ENCODE measurements at regions not wholly inside any gene's neighbourhood (a gene's known extent, or its start where the extent isn't known, plus 50 kb on each side); places are given as distances from the start of the nearest gene placed in this dataset.

- Histone ChIP-seq H2BK12ac (ENCODE audit: low read length) (no peak overlapping the region), H2BK120ac (ENCODE audit: insufficient read depth, low read length, poor library complexity) (no peak overlapping the region), H3K27me3 (ENCODE audit: insufficient read depth, low read length) (no peaks in the 10 kb centered on the region), H3K9ac (ENCODE audit: low read length) (no peak overlapping the region), H4K12ac (ENCODE audit: low read depth, low read length) (no peak overlapping the region), H3K27ac (ENCODE audit: low read depth, low read length) (no peak overlapping the region), H3K14ac (ENCODE audit: low read length) (no peak overlapping the region), H2BK5ac (ENCODE audit: low read depth, low read length, poor library complexity) (no peak overlapping the region), H3K79me2 (ENCODE audit: control insufficient read depth, insufficient read depth, low read length, poor library complexity) (no peaks in the 10 kb centered on the region), H3K9me3 (ENCODE audit: insufficient read depth, low read depth, low read length) (no peaks in the 10 kb centered on the region), H3K23ac (ENCODE audit: low read length) (no peak overlapping the region), H3K36me3 (ENCODE audit: control insufficient read depth in 1 of 2, insufficient read depth in 2 of 2, low read length in 2 of 2) (peaks cover 0 to 1% of the 10 kb centered on the region in 2 experiments), H3K18ac (ENCODE audit: low read length) (no peak overlapping the region), H4K91ac (ENCODE audit: low read depth, low read length) (no peak overlapping the region), H3K4me3 (ENCODE audit: low read depth, low read length) (no peak overlapping the region), H3K4me2 (ENCODE audit: low read length) (no peak overlapping the region), H4K8ac (ENCODE audit: low read depth, low read length) (no peak overlapping the region), H3K4me1 (ENCODE audit: control insufficient read depth in 1 of 2, insufficient read depth in 2 of 2, low read length in 2 of 2) (no peaks in the 10 kb centered on the region), H2AFZ (ENCODE audit: insufficient read depth, low read length, poor library complexity) (no peak overlapping the region), H3K79me1 (ENCODE audit: low read length) (no peaks in the 10 kb centered on the region), H3K4ac (ENCODE audit: low read depth, low read length) (no peak overlapping the region), H2AK5ac (ENCODE audit: low read length) (no peak overlapping the region)
- no peak for DNase-seq
- WGBS (ENCODE audit: extremely low coverage, insufficient coverage, insufficient read length): no CpG with 5 or more reads among the region's 3 CpGs
These were observed 205.2 kb downstream of the KLHL28 start for GRCh38 chr14:44756554-44756953.

- no peaks in the 10 kb centered on the region for H3K79me1 ChIP-seq (ENCODE audit: low read length)
- H2AFZ ChIP-seq (ENCODE audit: insufficient read depth, low read length, poor library complexity): no peak overlapping the region
- H3K4ac ChIP-seq (ENCODE audit: low read depth, low read length): no peak overlapping the region
- H3K18ac ChIP-seq (ENCODE audit: low read length): no peak overlapping the region
- no peaks in the 10 kb centered on the region for H3K27me3 ChIP-seq (ENCODE audit: insufficient read depth, low read length)
- H3K9ac ChIP-seq (ENCODE audit: low read length): no peak overlapping the region
- no peak overlapping the region for H3K23ac ChIP-seq (ENCODE audit: low read length)
- no peak overlapping the region for H2BK12ac ChIP-seq (ENCODE audit: low read length)
- no peak overlapping the region for H3K14ac ChIP-seq (ENCODE audit: low read length)
- peak; percentile 79 to 91 for DNase-seq
- no peak overlapping the region for H3K4me2 ChIP-seq (ENCODE audit: low read length)
- no peak overlapping the region for H4K91ac ChIP-seq (ENCODE audit: low read depth, low read length)
- no peak overlapping the region for H4K12ac ChIP-seq (ENCODE audit: low read depth, low read length)
- H3K79me2 ChIP-seq (ENCODE audit: control insufficient read depth, insufficient read depth, low read length, poor library complexity): no peaks in the 10 kb centered on the region
- no CpG with 5 or more reads among the region's 1 CpG for WGBS (ENCODE audit: extremely low coverage, insufficient coverage, insufficient read length)
- no peak overlapping the region for H3K27ac ChIP-seq (ENCODE audit: low read depth, low read length)
- no peak overlapping the region for H2BK5ac ChIP-seq (ENCODE audit: low read depth, low read length, poor library complexity)
- H3K4me3 ChIP-seq (ENCODE audit: low read depth, low read length): no peak overlapping the region
- no peaks in the 10 kb centered on the region for H3K36me3 ChIP-seq (ENCODE audit: control insufficient read depth in 1 of 2, insufficient read depth in 2 of 2, low read length in 2 of 2)
- H2BK120ac ChIP-seq (ENCODE audit: insufficient read depth, low read length, poor library complexity): no peak overlapping the region
- H3K4me1 ChIP-seq (ENCODE audit: control insufficient read depth in 1 of 2, insufficient read depth in 2 of 2, low read length in 2 of 2): peaks cover 0 to 3% of the 10 kb centered on the region in 2 experiments
- H3K9me3 ChIP-seq (ENCODE audit: insufficient read depth, low read depth, low read length): no peaks in the 10 kb centered on the region
- H2AK5ac ChIP-seq (ENCODE audit: low read length): no peak overlapping the region
- H4K8ac ChIP-seq (ENCODE audit: low read depth, low read length): no peak overlapping the region
These were observed 216.4 kb downstream of the KLHL28 start for GRCh38 chr14:44745371-44745770.

GRCh38 chr14:44742202-44742601 lies 219.5 kb downstream of the KLHL28 start:
- H3K9me3 ChIP-seq (ENCODE audit: insufficient read depth, low read depth, low read length): no peaks in the 10 kb centered on the region
- WGBS (ENCODE audit: extremely low coverage, insufficient coverage, insufficient read length): no CpG with 5 or more reads among the region's 6 CpGs
- H3K4ac ChIP-seq (ENCODE audit: low read depth, low read length): no peak overlapping the region
- no peaks in the 10 kb centered on the region for H3K79me1 ChIP-seq (ENCODE audit: low read length)
- no peak overlapping the region for H3K23ac ChIP-seq (ENCODE audit: low read length)
- no peak overlapping the region for H3K18ac ChIP-seq (ENCODE audit: low read length)
- no peak overlapping the region for H3K9ac ChIP-seq (ENCODE audit: low read length)
- no peaks in the 10 kb centered on the region for H3K79me2 ChIP-seq (ENCODE audit: control insufficient read depth, insufficient read depth, low read length, poor library complexity)
- no peak overlapping the region for H2AK5ac ChIP-seq (ENCODE audit: low read length)
- H2BK12ac ChIP-seq (ENCODE audit: low read length): no peak overlapping the region
- peak overlapping the region; percentile 21 for H2BK120ac ChIP-seq (ENCODE audit: insufficient read depth, low read length, poor library complexity)
- DNase-seq: peak; percentile 42 to 84
- peaks cover 0 to 3% of the 10 kb centered on the region in 2 experiments for H3K4me1 ChIP-seq (ENCODE audit: control insufficient read depth in 1 of 2, insufficient read depth in 2 of 2, low read length in 2 of 2)
- H3K14ac ChIP-seq (ENCODE audit: low read length): no peak overlapping the region
- H4K12ac ChIP-seq (ENCODE audit: low read depth, low read length): no peak overlapping the region
- no peak overlapping the region for H3K4me3 ChIP-seq (ENCODE audit: low read depth, low read length)
- no peak overlapping the region for H3K4me2 ChIP-seq (ENCODE audit: low read length)
- H3K27ac ChIP-seq (ENCODE audit: low read depth, low read length): no peak overlapping the region
- H3K36me3 ChIP-seq (ENCODE audit: control insufficient read depth in 1 of 2, insufficient read depth in 2 of 2, low read length in 2 of 2): no peaks in the 10 kb centered on the region
- no peak overlapping the region for H2AFZ ChIP-seq (ENCODE audit: insufficient read depth, low read length, poor library complexity)
- no peak overlapping the region for H2BK5ac ChIP-seq (ENCODE audit: low read depth, low read length, poor library complexity)
- H4K91ac ChIP-seq (ENCODE audit: low read depth, low read length): no peak overlapping the region
- no peaks in the 10 kb centered on the region for H3K27me3 ChIP-seq (ENCODE audit: insufficient read depth, low read length)
- H4K8ac ChIP-seq (ENCODE audit: low read depth, low read length): no peak overlapping the region

GRCh38 chr14:44741431-44741830 lies 220.3 kb downstream of the KLHL28 start:
- H4K12ac ChIP-seq (ENCODE audit: low read depth, low read length): no peak overlapping the region
- H3K9me3 ChIP-seq (ENCODE audit: insufficient read depth, low read depth, low read length): no peaks in the 10 kb centered on the region
- no peak overlapping the region for H4K91ac ChIP-seq (ENCODE audit: low read depth, low read length)
- no peak overlapping the region for H3K23ac ChIP-seq (ENCODE audit: low read length)
- no peaks in the 10 kb centered on the region for H3K79me1 ChIP-seq (ENCODE audit: low read length)
- no peak overlapping the region for H2BK12ac ChIP-seq (ENCODE audit: low read length)
- no peaks in the 10 kb centered on the region for H3K36me3 ChIP-seq (ENCODE audit: control insufficient read depth in 1 of 2, insufficient read depth in 2 of 2, low read length in 2 of 2)
- H3K14ac ChIP-seq (ENCODE audit: low read length): no peak overlapping the region
- no peak overlapping the region for H3K4ac ChIP-seq (ENCODE audit: low read depth, low read length)
- no peak overlapping the region for H3K18ac ChIP-seq (ENCODE audit: low read length)
- DNase-seq: no peak
- H2AK5ac ChIP-seq (ENCODE audit: low read length): no peak overlapping the region
- no peak overlapping the region for H3K27ac ChIP-seq (ENCODE audit: low read depth, low read length)
- no peak overlapping the region for H3K9ac ChIP-seq (ENCODE audit: low read length)
- no peak overlapping the region for H2BK5ac ChIP-seq (ENCODE audit: low read depth, low read length, poor library complexity)
- H2AFZ ChIP-seq (ENCODE audit: insufficient read depth, low read length, poor library complexity): no peak overlapping the region
- peaks cover 0 to 3% of the 10 kb centered on the region in 2 experiments for H3K4me1 ChIP-seq (ENCODE audit: control insufficient read depth in 1 of 2, insufficient read depth in 2 of 2, low read length in 2 of 2)
- H3K27me3 ChIP-seq (ENCODE audit: insufficient read depth, low read length): no peaks in the 10 kb centered on the region
- H4K8ac ChIP-seq (ENCODE audit: low read depth, low read length): no peak overlapping the region
- no peak overlapping the region for H3K4me3 ChIP-seq (ENCODE audit: low read depth, low read length)
- no peak overlapping the region for H2BK120ac ChIP-seq (ENCODE audit: insufficient read depth, low read length, poor library complexity)
- H3K79me2 ChIP-seq (ENCODE audit: control insufficient read depth, insufficient read depth, low read length, poor library complexity): no peaks in the 10 kb centered on the region
- no peak overlapping the region for H3K4me2 ChIP-seq (ENCODE audit: low read length)
